Mesothelial cell of epicardium (in vitro differentiated cells): ENCODE measurements at regions not wholly inside any gene's neighbourhood (a gene's known extent, or its start where the extent isn't known, plus 50 kb on each side); places are given as distances from the start of the nearest gene placed in this dataset.
A peak's percentile ranks its signal among the peaks of the same experiment; 100 is the strongest.

Experiments used
- DNase-seq, 2 experiments: peaks; one replicate each; pipeline ENCODE4 v3.0.0; 2021; ENCODE audit warnings: low spot score in 2 of 2; ENCODE audit not compliant: unreplicated experiment in 2 of 2
- H3K27ac Mint-ChIP-seq: 2 replicates; pipeline ENCODE4 v1.8.0; 2021; ENCODE audit warnings: mixed read lengths
- H3K27me3 Mint-ChIP-seq: 2 replicates; pipeline ENCODE4 v1.8.0; 2021; ENCODE audit warnings: low read depth, mixed read lengths
- H3K36me3 Mint-ChIP-seq: 2 replicates; pipeline ENCODE4 v1.8.0; 2021; ENCODE audit warnings: mixed read lengths
- H3K4me1 Mint-ChIP-seq: 2 replicates; pipeline ENCODE4 v1.8.0; 2021; ENCODE audit warnings: mixed read lengths
- H3K4me3 Mint-ChIP-seq: 2 replicates; pipeline ENCODE4 v1.8.0; 2021; ENCODE audit warnings: mild to moderate bottlenecking, moderate library complexity, mixed read lengths
- H3K9me3 Mint-ChIP-seq: 2 replicates; pipeline ENCODE4 v1.8.0; 2021; ENCODE audit warnings: mixed read lengths
- TF ChIP-seq, protein P1 (sequence below): fragments of 200-600 bp; sonication (generic); IDR thresholded peaks from one replicate; pipeline ENCODE4 v1.5.0; 2021; ENCODE audit warnings: antibody characterized with exemption; ENCODE audit not compliant: unreplicated experiment

DNA sequence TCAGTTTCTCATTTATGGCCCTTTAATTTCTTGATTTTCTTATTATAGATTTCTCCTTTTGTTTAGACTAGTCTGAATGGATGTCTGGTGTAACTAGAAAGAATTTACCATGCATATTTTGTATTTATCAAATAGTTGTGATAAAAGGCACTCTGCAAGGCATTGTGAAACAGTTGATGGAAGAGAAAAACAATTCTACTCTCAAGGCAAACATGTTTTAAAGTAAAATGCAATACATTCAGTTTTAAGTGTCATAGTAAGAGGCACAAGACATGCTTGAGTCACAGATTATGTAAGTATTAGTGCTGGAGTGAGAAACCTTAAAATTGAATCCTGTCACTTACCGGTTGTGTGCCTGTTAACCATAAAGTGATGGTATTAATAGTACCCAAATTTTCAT lies 283.3 kb upstream of the DKK2 start:
- no peak for DNase-seq
- Mint-ChIP-seq H3K27me3 (no peaks in the 10 kb centered on the region), H3K36me3 (no peaks in the 10 kb centered on the region), H3K9me3 (peaks cover 17% of the 10 kb centered on the region), H3K27ac (no peak overlapping the region), H3K4me1 (peaks cover 23% of the 10 kb centered on the region), H3K4me3 (no peak overlapping the region)
- TF ChIP-seq, protein P1, sequence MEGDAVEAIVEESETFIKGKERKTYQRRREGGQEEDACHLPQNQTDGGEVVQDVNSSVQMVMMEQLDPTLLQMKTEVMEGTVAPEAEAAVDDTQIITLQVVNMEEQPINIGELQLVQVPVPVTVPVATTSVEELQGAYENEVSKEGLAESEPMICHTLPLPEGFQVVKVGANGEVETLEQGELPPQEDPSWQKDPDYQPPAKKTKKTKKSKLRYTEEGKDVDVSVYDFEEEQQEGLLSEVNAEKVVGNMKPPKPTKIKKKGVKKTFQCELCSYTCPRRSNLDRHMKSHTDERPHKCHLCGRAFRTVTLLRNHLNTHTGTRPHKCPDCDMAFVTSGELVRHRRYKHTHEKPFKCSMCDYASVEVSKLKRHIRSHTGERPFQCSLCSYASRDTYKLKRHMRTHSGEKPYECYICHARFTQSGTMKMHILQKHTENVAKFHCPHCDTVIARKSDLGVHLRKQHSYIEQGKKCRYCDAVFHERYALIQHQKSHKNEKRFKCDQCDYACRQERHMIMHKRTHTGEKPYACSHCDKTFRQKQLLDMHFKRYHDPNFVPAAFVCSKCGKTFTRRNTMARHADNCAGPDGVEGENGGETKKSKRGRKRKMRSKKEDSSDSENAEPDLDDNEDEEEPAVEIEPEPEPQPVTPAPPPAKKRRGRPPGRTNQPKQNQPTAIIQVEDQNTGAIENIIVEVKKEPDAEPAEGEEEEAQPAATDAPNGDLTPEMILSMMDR = no peak

DNA sequence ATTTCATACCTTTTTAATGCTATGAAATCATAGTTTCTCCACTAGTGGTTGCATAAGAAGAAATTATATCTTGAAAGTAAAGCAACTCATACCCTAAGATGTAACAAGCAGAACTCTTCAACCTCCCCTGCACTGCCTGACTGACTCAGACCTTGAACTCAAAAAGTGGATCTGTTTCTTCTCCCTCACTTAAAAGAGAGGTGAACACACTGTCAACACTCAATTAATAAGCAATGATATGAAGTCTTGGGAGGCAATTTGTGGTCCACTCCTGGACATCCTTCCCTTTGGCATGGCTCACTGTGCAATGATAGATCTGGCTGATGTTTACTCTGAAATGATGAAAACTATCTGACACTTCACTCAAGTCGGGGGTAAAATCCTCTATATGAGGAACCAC lies 282.0 kb upstream of the DKK2 start:
- H3K9me3 Mint-ChIP-seq = peaks cover 21% of the 10 kb centered on the region
- H3K27me3 Mint-ChIP-seq = no peaks in the 10 kb centered on the region
- H3K4me1 Mint-ChIP-seq = peaks cover 23% of the 10 kb centered on the region
- peak overlapping the region; percentile 3 for H3K27ac Mint-ChIP-seq
- DNase-seq = no peak
- no peak overlapping the region for H3K4me3 Mint-ChIP-seq
- H3K36me3 Mint-ChIP-seq = no peaks in the 10 kb centered on the region
- TF ChIP-seq, protein P1 = no peak

DNA sequence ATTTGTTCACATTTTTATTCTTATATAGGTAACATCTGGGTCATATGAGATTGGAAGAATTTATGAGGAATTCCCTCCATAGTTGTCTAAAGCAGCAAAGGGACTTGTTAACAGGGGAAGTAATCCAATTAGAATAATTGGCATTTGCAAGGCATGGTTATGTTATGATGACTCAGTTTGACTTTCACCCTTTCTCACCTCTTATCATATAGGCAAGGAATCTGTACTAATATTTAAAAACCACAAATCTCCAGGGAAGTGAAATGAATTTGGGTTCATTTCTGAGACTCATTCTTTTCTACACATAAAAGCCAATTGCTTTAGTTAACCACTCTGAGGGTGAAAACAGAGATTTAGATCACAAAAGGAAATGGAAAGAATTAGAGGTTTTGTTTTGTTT lies 281.5 kb upstream of the DKK2 start:
- DNase-seq = no peak

DNA sequence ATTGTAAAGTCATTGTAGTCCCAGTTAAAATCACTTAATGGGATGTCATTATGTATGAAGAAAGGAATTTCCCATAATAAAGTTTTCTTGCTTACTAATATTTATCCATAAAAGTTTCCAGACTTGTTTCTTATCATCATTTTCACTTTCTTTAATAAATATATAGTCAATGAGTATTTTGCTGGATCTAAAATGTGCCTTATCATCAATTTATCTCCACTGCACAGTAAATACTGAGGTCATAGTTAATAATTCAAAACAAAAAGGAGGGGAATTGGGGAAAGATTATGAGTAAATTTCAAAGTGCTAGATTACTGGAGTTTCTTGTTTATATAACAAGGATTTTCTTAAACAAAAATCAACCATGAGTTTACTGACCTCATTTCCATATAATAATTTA lies 279.5 kb upstream of the DKK2 start:
- Mint-ChIP-seq H3K9me3 (peaks cover 16% of the 10 kb centered on the region), H3K4me3 (no peak overlapping the region), H3K36me3 (no peaks in the 10 kb centered on the region), H3K27ac (no peak overlapping the region), H3K4me1 (peaks cover 23% of the 10 kb centered on the region), H3K27me3 (no peaks in the 10 kb centered on the region)
- DNase-seq = no peak
- TF ChIP-seq, protein P1 = no peak

More for the DNA sequence above, 281.5 kb upstream of the DKK2 start:
- no peak overlapping the region for H3K4me3 Mint-ChIP-seq
- H3K27me3 Mint-ChIP-seq = no peaks in the 10 kb centered on the region
- H3K36me3 Mint-ChIP-seq = no peaks in the 10 kb centered on the region
- peak overlapping the region; percentile 21 for H3K27ac Mint-ChIP-seq
- TF ChIP-seq, protein P1 = no peak
- H3K4me1 Mint-ChIP-seq = peaks cover 23% of the 10 kb centered on the region
- peaks cover 25% of the 10 kb centered on the region for H3K9me3 Mint-ChIP-seq

DNA sequence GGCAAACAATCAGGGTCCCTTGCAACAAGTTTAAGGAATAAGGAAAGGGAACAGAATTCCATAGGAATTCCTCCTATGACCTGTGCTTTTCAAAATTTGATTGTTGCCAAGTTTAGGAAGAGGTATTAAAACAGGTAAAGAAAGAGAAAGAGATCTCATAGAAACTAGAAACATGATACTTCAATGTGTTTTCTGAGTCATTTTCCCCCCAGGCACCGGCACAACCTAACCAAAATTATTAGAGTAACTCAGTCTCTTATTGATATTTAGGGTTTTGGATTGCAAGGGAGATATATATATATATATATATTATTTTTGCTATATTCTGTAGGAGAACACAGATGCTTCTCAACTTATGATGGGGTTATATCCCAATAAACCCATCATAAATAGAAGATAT lies 278.0 kb upstream of the DKK2 start:
- Mint-ChIP-seq H3K9me3 (peaks cover 21% of the 10 kb centered on the region), H3K36me3 (no peaks in the 10 kb centered on the region), H3K4me1 (peaks cover 23% of the 10 kb centered on the region), H3K27me3 (no peaks in the 10 kb centered on the region), H3K27ac (no peak overlapping the region), H3K4me3 (no peak overlapping the region)
- no peak for DNase-seq
- TF ChIP-seq, protein P1 = no peak

DNA sequence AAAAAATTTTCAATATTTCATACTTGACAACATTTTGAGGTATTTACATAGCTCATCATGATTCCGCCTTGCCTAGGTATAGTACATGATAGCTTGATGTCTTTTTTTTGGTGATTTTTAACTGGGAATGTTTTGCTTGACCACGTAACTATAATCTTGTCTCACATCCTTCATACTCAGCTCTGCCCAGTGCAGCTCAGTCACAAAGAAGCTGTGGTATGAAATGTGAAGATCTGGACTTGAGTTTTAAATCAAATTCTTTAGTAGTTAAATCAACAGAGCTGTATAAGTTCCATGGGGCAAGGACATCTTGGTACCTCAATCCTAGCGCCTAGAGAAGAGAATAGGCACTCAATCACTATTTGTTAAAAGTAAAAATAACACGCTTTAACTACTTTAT lies 276.3 kb upstream of the DKK2 start:
- Mint-ChIP-seq H3K27me3 (no peaks in the 10 kb centered on the region), H3K36me3 (no peaks in the 10 kb centered on the region), H3K4me3 (no peak overlapping the region), H3K27ac (no peak overlapping the region), H3K9me3 (peaks cover 21% of the 10 kb centered on the region), H3K4me1 (peaks cover 15% of the 10 kb centered on the region)
- TF ChIP-seq, protein P1 = no peak
- DNase-seq = no peak
